SK-N-SH (cell line): ENCODE measurements at regions not wholly inside any gene's neighbourhood (a gene's known extent, or its start where the extent isn't known, plus 50 kb on each side); places are given as distances from the start of the nearest gene placed in this dataset.

Source experiments
- CTCF ChIA-PET: fragments of 300-600, 350-600 bp; formaldehyde crosslinking; extraction: SDS; loops from one replicate; lab custom pipeline; 2021; lab: Yijun Ruan, JAX
- POLR2A ChIA-PET: fragments of 350-600 bp; sonication (Branson Sonifier 250); formaldehyde crosslinking; extraction: SDS; loops from one replicate; lab custom pipeline; 2020; ENCODE audit warnings: antibody characterized with exemption, inconsistent platforms; lab: Yijun Ruan, JAX
- DNase-seq: peaks from one replicate; pipeline ENCODE4 v3.0.0; 2012
- H2AFZ ChIP-seq: fragments of 200-600 bp; sonication (generic); 2 replicates; pipeline ENCODE4 v1.8.1; 2016; ENCODE audit warnings: antibody characterized with exemption, mild to moderate bottlenecking, low read depth
- H3F3A ChIP-seq: fragments of 200-600 bp; sonication (generic); replicated peaks from 2 replicates; pipeline ENCODE3; 2016; ENCODE audit warnings: antibody characterized with exemption, mild to moderate bottlenecking; ENCODE audit not compliant: insufficient read depth
- H3K27ac ChIP-seq, 2 experiments: fragments of 200-500 bp in 1 of 2; fragments of 200-600 bp in 1 of 2; sonication (Bioruptor generic) in 1 of 2; sonication (generic), shearing (Covaris generic) in 1 of 2; 2 replicates each; pipeline versions ENCODE4 v1.5.1 to v1.6.1; 2014 to 2016; ENCODE audit warnings: low read depth in 2 of 2, inconsistent platforms in 1 of 2, low read length in 1 of 2, mild to moderate bottlenecking in 1 of 2, mixed read lengths in 1 of 2
- H3K27me3 ChIP-seq: fragments of 200-600 bp; sonication (generic), shearing (Covaris generic); 2 replicates; pipeline ENCODE4 v1.6.1; 2016; ENCODE audit warnings: mixed run types; ENCODE audit not compliant: insufficient read depth
- H3K36me3 ChIP-seq, 2 experiments: fragments of 200-500 bp in 1 of 2; fragments of 200-600 bp in 1 of 2; sonication (Bioruptor generic) in 1 of 2; sonication (generic) in 1 of 2; replicated peaks in 1 of 2; 2 replicates each; pipeline versions ENCODE3 to v1.5.1; 2014 to 2016; ENCODE audit warnings: low read length in 1 of 2, mild to moderate bottlenecking in 1 of 2; ENCODE audit not compliant: insufficient read depth in 2 of 2, control insufficient read depth in 1 of 2
- H3K4me1 ChIP-seq, 2 experiments: fragments of 200-500 bp in 1 of 2; fragments of 200-600 bp in 1 of 2; sonication (Bioruptor generic) in 1 of 2; sonication (generic), shearing (Covaris generic) in 1 of 2; 2 replicates each; pipeline versions ENCODE4 v1.5.1 to v1.6.1; 2014 to 2016; ENCODE audit warnings: low read depth in 1 of 2, low read length in 1 of 2, mixed run types in 1 of 2; ENCODE audit not compliant: insufficient read depth in 2 of 2, control insufficient read depth in 1 of 2
- H3K4me2 ChIP-seq: fragments of 200-600 bp; sonication (generic), shearing (Covaris generic); 2 replicates; pipeline ENCODE4 v1.6.1; 2017; ENCODE audit warnings: mixed run types
- H3K4me3 ChIP-seq, 2 experiments: fragments of 200-500 bp in 1 of 2; fragments of 200-600 bp in 1 of 2; sonication (Bioruptor generic) in 1 of 2; sonication (generic), shearing (Covaris generic) in 1 of 2; 2 replicates each; pipeline versions ENCODE4 v1.5.1 to v1.8.1; 2014 to 2016; ENCODE audit warnings: low read depth in 2 of 2, inconsistent platforms in 1 of 2, low read length in 1 of 2, mild to moderate bottlenecking in 1 of 2, mixed read lengths in 1 of 2, moderate library complexity in 1 of 2
- H3K79me2 ChIP-seq: fragments of 200-600 bp; sonication (generic); 2 replicates; pipeline ENCODE4 v1.8.1; 2017; ENCODE audit warnings: mild to moderate bottlenecking; ENCODE audit not compliant: insufficient read depth
- H3K9ac ChIP-seq: fragments of 200-600 bp; sonication (generic); 2 replicates; pipeline ENCODE4 v1.6.1; 2017; ENCODE audit warnings: mixed run types
- H3K9me2 ChIP-seq: fragments of 200-600 bp; sonication (generic); 2 replicates; pipeline ENCODE4 v1.6.1; 2017; ENCODE audit warnings: mixed run types
- H3K9me3 ChIP-seq: fragments of 200-600 bp; sonication (generic); 2 replicates; pipeline ENCODE4 v1.6.1; 2017; ENCODE audit warnings: mixed run types, mild to moderate bottlenecking, moderate library complexity
- H4K20me1 ChIP-seq: fragments of 200-600 bp; sonication (generic); 2 replicates; pipeline ENCODE4 v1.6.1; 2017; ENCODE audit warnings: mild to moderate bottlenecking, mixed run types; ENCODE audit not compliant: insufficient read depth
- ELF1 ChIP-seq: IDR thresholded peaks from 2 replicates; pipeline ENCODE4 v1.4.0; 2012
- FOXM1 ChIP-seq: IDR thresholded peaks from 2 replicates; pipeline ENCODE4 v1.4.0; 2012; ENCODE audit warnings: low read depth, mild to moderate bottlenecking
- JUND ChIP-seq: IDR thresholded peaks from 2 replicates; pipeline ENCODE4 v1.4.0; 2012
- NRF1 ChIP-seq: IDR thresholded peaks from 2 replicates; pipeline ENCODE4 v1.6.1; 2012; ENCODE audit warnings: low read depth, mild to moderate bottlenecking, low read length
- POLR2AphosphoS5 ChIP-seq: IDR thresholded peaks from 2 replicates; pipeline ENCODE4 v1.6.1; 2012; ENCODE audit warnings: low read depth, low read length
- RCOR1 ChIP-seq: fragments of 150-350 bp; IDR thresholded peaks from 2 replicates; pipeline ENCODE4 v1.6.1; 2017; ENCODE audit warnings: antibody characterized with exemption, low read length
- REST ChIP-seq: IDR thresholded peaks from 2 replicates; pipeline ENCODE4 v1.6.1; 2012; ENCODE audit warnings: mild to moderate bottlenecking, low read depth, low read length, moderate library complexity
- WGBS: methylation state at CpG from one replicate; pipeline ENCODE4 v1.1.6; 2017; ENCODE audit warnings: low lambda C conversion rate; 5-methylcytosine and 5-hydroxymethylcytosine counted together
- TF ChIP-seq, protein P1 (sequence below): fragments of 150-350 bp; IDR thresholded peaks from 2 replicates; pipeline ENCODE4 v1.6.1; 2016; ENCODE audit warnings: mild to moderate bottlenecking, low read depth, low read length
- TF ChIP-seq, protein P2 (sequence below): fragments of 200-600 bp; sonication (generic); IDR thresholded peaks from 2 replicates; pipeline ENCODE4 v1.6.1; 2017; ENCODE audit warnings: antibody characterized with exemption, mild to moderate bottlenecking, moderate library complexity

GRCh38 chr1:182735343-182735742, 51.0 kb upstream of the RGS8 start:
- Histone ChIP-seq H3K4me2 (no peak overlapping the region), H2AFZ (no peak overlapping the region), H3K9me3 (no peaks in the 10 kb centered on the region), H4K20me1 (no peaks in the 10 kb centered on the region), H3K4me1 (peaks cover 0 to 7% of the 10 kb centered on the region in 2 experiments; a peak in 2 of 4 replicates), H3K36me3 (no peaks in the 10 kb centered on the region), H3K4me3 (no peak overlapping the region), H3F3A (no peaks in the 10 kb centered on the region), H3K27ac (no peak overlapping the region), H3K9ac (no peak overlapping the region), H3K79me2 (no peaks in the 10 kb centered on the region), H3K27me3 (no peaks in the 10 kb centered on the region), H3K9me2 (no peaks in the 10 kb centered on the region)
- CTCF ChIA-PET = no interaction called here
- TF ChIP-seq NRF1 (no peak), REST (no peak), FOXM1 (no peak), ELF1 (no peak), RCOR1 (no peak), JUND (no peak)
- TF ChIP-seq, protein P1, sequence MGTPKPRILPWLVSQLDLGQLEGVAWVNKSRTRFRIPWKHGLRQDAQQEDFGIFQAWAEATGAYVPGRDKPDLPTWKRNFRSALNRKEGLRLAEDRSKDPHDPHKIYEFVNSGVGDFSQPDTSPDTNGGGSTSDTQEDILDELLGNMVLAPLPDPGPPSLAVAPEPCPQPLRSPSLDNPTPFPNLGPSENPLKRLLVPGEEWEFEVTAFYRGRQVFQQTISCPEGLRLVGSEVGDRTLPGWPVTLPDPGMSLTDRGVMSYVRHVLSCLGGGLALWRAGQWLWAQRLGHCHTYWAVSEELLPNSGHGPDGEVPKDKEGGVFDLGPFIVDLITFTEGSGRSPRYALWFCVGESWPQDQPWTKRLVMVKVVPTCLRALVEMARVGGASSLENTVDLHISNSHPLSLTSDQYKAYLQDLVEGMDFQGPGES = no peak
- POLR2A ChIA-PET = no interaction called here
- peak; percentile 36 for DNase-seq
- WGBS = 37% methylated on average over 3 of the region's 3 CpGs

- TF ChIP-seq POLR2AphosphoS5 = no peak
- TF ChIP-seq REST = no peak
- TF ChIP-seq, protein P2, sequence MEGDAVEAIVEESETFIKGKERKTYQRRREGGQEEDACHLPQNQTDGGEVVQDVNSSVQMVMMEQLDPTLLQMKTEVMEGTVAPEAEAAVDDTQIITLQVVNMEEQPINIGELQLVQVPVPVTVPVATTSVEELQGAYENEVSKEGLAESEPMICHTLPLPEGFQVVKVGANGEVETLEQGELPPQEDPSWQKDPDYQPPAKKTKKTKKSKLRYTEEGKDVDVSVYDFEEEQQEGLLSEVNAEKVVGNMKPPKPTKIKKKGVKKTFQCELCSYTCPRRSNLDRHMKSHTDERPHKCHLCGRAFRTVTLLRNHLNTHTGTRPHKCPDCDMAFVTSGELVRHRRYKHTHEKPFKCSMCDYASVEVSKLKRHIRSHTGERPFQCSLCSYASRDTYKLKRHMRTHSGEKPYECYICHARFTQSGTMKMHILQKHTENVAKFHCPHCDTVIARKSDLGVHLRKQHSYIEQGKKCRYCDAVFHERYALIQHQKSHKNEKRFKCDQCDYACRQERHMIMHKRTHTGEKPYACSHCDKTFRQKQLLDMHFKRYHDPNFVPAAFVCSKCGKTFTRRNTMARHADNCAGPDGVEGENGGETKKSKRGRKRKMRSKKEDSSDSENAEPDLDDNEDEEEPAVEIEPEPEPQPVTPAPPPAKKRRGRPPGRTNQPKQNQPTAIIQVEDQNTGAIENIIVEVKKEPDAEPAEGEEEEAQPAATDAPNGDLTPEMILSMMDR = no peak
- no peaks in the 10 kb centered on the region for H3K36me3 ChIP-seq
- no peaks in the 10 kb centered on the region for H4K20me1 ChIP-seq
- peak; percentile 56 for DNase-seq
- H3K9me3 ChIP-seq = no peaks in the 10 kb centered on the region
- H3K27me3 ChIP-seq = no peaks in the 10 kb centered on the region
- no peak overlapping the region for H3K27ac ChIP-seq
- whole genome bisulfite sequencing = 64% methylated on average over 7 of the region's 7 CpGs
- H3K9me2 ChIP-seq = no peaks in the 10 kb centered on the region
- H2AFZ ChIP-seq = no peak overlapping the region
- H3K4me1 ChIP-seq = peaks cover 0 to 4% of the 10 kb centered on the region in 2 experiments; a peak in 2 of 4 replicates
- ChIA-PET CTCF (interaction anchor here (1.6 kb wide), 1 partner anchor 43 kb away, joined by 4 read pairs; no protein-coding TSS in a partner anchor), POLR2A (no interaction called here)
- no peaks in the 10 kb centered on the region for H3K79me2 ChIP-seq
- H3K4me2 ChIP-seq = no peak overlapping the region
- no peak overlapping the region for H3K4me3 ChIP-seq
- H3F3A ChIP-seq = no peaks in the 10 kb centered on the region
- no peak overlapping the region for H3K9ac ChIP-seq
Measured at GRCh38 chr1:182739545-182739944, 50.0 kb upstream of the NPL start.
